ENCODE measurements at regions not wholly inside any gene's neighbourhood (a gene's known extent, or its start where the extent isn't known, plus 50 kb on each side); places are given as distances from the start of the nearest gene placed in this dataset.

DNA sequence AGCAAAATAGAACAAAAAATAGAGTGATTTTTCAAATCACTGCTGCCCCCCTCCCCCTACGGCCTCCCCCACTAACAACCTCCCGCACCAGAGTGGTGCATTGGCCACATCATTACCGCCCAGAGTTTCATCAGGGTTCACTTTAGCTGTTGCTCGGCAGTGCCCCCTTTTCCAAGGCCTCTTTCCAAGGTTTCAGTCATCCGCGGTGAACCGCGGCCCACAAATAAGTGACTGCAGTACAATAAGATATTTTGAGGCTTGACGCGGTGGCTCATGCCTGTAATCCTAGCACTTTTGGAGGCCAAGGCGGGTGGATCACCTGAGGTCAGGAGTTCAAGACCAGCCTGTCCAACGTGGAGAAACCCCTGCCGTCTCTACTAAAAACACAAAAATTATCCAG lies 180.0 kb downstream of the MAF start:
- Histone ChIP-seq H3K36me3 (ENCODE audit: insufficient read depth, insufficient read length, low read length) (no peaks in the 10 kb centered on the region), H3K4me1 (ENCODE audit: insufficient read depth, insufficient read length) (peaks cover 3% of the 10 kb centered on the region), H3K4me3 (ENCODE audit: insufficient read length, low read depth) (no peak overlapping the region), H3K9me3 (ENCODE audit: insufficient read depth, low read length) (no peaks in the 10 kb centered on the region), H3K9ac (ENCODE audit: insufficient read length, low read depth) (no peak overlapping the region), H3K27me3 (ENCODE audit: insufficient read depth, insufficient read length) (no peaks in the 10 kb centered on the region)
- DNase-seq (ENCODE audit: low read depth, low spot score) = no peak
- no peak for TF ChIP-seq YY1 (IDR thresholded peaks at IDR 0.05; ENCODE audit: insufficient read depth, insufficient read length)
- TF ChIP-seq SUZ12 (IDR thresholded peaks at IDR 0.05; ENCODE audit: extremely low read depth, insufficient read depth, insufficient read length) = no peak
- no peak for TF ChIP-seq ZNF274 (IDR thresholded peaks at IDR 0.05; ENCODE audit: low read depth, low read length)

DNA sequence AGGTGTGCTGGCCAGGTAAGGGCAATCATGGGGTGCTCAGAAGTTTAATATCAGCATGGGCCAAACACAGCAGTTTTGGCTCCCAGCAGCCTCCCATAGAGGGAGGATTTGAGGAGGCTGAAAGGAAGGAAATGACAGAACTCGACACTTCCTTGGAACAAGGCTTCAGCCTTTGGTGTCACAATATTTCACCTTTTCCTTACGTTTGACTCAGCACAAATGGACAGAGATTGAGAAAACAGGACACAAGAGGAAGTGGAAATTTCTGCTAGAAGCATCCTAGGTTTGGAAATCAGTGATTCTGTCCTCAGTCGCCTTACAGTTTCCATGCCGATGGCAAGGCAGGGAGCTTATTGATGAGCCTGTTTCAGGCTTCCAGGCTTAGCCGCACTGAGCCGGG lies 181.4 kb downstream of the MAF start:
- TF ChIP-seq YY1 (IDR thresholded peaks at IDR 0.05; ENCODE audit: insufficient read depth, insufficient read length) (no peak), ZNF274 (IDR thresholded peaks at IDR 0.05; ENCODE audit: low read depth, low read length) (no peak), SUZ12 (IDR thresholded peaks at IDR 0.05; ENCODE audit: extremely low read depth, insufficient read depth, insufficient read length) (no peak)

DNA sequence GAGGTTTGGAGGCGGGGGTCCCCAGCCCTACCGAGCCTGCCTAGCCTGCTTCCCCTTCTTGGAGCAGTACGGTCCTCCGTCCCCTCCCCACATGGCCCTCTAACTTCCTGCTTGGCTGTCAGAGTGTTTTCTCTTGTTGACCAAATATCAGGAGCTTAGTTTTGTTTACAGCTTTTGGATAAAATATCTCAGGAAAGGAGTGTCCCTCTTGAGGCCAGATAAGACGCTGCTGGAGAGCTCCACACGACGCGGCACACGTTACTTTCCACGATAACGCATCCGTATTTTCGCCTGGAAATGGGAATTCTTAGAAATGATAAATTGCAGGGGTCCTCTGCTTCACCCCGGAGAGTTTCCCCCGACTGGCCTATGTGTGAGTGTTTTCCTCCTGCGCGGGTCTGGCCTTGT lies 182.9 kb downstream of the MAF start:
- Histone ChIP-seq H3K27me3 (ENCODE audit: insufficient read depth, insufficient read length) (no peaks in the 10 kb centered on the region), H3K36me3 (ENCODE audit: insufficient read depth, insufficient read length, low read length) (no peaks in the 10 kb centered on the region), H3K9ac (ENCODE audit: insufficient read length, low read depth) (no peak overlapping the region), H3K4me1 (ENCODE audit: insufficient read depth, insufficient read length) (peaks cover 3% of the 10 kb centered on the region), H3K9me3 (ENCODE audit: insufficient read depth, low read length) (no peaks in the 10 kb centered on the region), H3K4me3 (ENCODE audit: insufficient read length, low read depth) (no peak overlapping the region)
- no peak for TF ChIP-seq ZNF274 (IDR thresholded peaks at IDR 0.05; ENCODE audit: low read depth, low read length)
- no peak for TF ChIP-seq YY1 (IDR thresholded peaks at IDR 0.05; ENCODE audit: insufficient read depth, insufficient read length)
- TF ChIP-seq SUZ12 (IDR thresholded peaks at IDR 0.05; ENCODE audit: extremely low read depth, insufficient read depth, insufficient read length) = no peak
- DNase-seq (ENCODE audit: low read depth, low spot score) = no peak

More for the DNA sequence above, 181.4 kb downstream of the MAF start:
- Histone ChIP-seq H3K36me3 (ENCODE audit: insufficient read depth, insufficient read length, low read length) (no peaks in the 10 kb centered on the region), H3K9ac (ENCODE audit: insufficient read length, low read depth) (no peak overlapping the region), H3K4me1 (ENCODE audit: insufficient read depth, insufficient read length) (peaks cover 3% of the 10 kb centered on the region), H3K4me3 (ENCODE audit: insufficient read length, low read depth) (no peak overlapping the region), H3K27me3 (ENCODE audit: insufficient read depth, insufficient read length) (no peaks in the 10 kb centered on the region), H3K9me3 (ENCODE audit: insufficient read depth, low read length) (no peaks in the 10 kb centered on the region)
- no peak for DNase-seq (ENCODE audit: low read depth, low spot score)

DNA sequence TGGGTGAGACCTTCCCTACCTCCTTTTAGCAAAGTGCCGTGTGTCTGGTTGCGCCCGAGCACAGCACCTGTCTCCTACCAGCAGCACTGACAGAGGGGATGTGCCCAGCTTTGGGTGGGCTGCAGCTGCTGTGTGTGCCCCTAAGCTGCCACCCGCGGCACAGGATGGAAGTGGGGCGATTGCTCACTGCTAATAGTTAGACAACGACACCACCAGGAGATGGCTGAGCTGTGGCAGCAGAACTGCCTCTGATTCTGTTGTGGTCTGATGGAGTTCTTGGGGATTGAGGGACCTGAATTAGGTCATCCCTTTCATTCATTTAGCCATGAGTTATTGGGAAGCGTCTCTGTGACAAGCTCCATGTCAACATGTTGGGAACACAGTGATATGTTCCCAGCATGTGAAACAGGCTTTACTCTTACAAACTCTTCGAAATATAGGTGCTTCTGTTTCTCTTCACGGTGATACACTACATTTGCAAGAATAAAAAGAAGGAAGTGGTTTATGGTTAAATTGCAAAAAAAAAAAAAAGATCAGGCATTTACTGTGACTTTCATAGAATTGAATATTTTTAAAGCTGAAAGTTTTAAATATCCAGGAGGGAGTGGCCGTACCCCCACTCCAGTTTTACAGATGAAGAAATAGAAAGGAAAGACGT lies 184.4 kb downstream of the MAF start:
- TF ChIP-seq ZNF274 (IDR thresholded peaks at IDR 0.05; ENCODE audit: low read depth, low read length) (no peak), YY1 (IDR thresholded peaks at IDR 0.05; ENCODE audit: insufficient read depth, insufficient read length) (no peak), SUZ12 (IDR thresholded peaks at IDR 0.05; ENCODE audit: extremely low read depth, insufficient read depth, insufficient read length) (no peak)
- DNase-seq (ENCODE audit: low read depth, low spot score) = no peak
- Histone ChIP-seq H3K9me3 (ENCODE audit: insufficient read depth, low read length) (no peaks in the 10 kb centered on the region), H3K4me3 (ENCODE audit: insufficient read length, low read depth) (no peak overlapping the region), H3K36me3 (ENCODE audit: insufficient read depth, insufficient read length, low read length) (no peaks in the 10 kb centered on the region), H3K27me3 (ENCODE audit: insufficient read depth, insufficient read length) (no peaks in the 10 kb centered on the region), H3K9ac (ENCODE audit: insufficient read length, low read depth) (no peak overlapping the region), H3K4me1 (ENCODE audit: insufficient read depth, insufficient read length) (peaks cover 11% of the 10 kb centered on the region)

DNA sequence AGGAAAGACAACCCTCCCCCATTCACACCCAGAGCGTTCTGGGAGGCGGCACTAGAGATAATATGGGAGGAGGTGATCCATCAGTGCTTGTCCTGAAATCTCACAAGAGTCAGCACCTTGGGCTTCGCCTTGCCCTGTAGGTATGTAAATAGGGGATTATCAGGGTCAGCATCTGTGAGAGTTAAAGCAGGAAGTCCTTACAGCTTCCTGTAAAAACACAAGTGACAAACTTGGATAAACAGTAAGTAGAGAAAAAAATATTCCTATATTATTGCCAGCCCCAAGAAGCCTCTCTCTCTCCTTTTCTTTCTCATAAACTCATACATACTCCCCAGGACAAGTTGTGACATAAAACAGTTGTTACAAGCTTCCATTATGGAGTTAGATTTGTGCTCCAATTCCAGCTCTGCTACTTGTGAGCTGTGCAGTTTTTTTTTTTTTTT lies 187.7 kb downstream of the MAF start:
- Histone ChIP-seq H3K27me3 (ENCODE audit: insufficient read depth, insufficient read length) (no peaks in the 10 kb centered on the region), H3K9ac (ENCODE audit: insufficient read length, low read depth) (no peak overlapping the region), H3K36me3 (ENCODE audit: insufficient read depth, insufficient read length, low read length) (no peaks in the 10 kb centered on the region), H3K4me3 (ENCODE audit: insufficient read length, low read depth) (no peak overlapping the region), H3K9me3 (ENCODE audit: insufficient read depth, low read length) (no peaks in the 10 kb centered on the region), H3K4me1 (ENCODE audit: insufficient read depth, insufficient read length) (peaks cover 11% of the 10 kb centered on the region)
- DNase-seq (ENCODE audit: low read depth, low spot score) = peak; percentile 82
- TF ChIP-seq YY1 (IDR thresholded peaks at IDR 0.05; ENCODE audit: insufficient read depth, insufficient read length) (no peak), ZNF274 (IDR thresholded peaks at IDR 0.05; ENCODE audit: low read depth, low read length) (no peak), SUZ12 (IDR thresholded peaks at IDR 0.05; ENCODE audit: extremely low read depth, insufficient read depth, insufficient read length) (no peak)

DNA sequence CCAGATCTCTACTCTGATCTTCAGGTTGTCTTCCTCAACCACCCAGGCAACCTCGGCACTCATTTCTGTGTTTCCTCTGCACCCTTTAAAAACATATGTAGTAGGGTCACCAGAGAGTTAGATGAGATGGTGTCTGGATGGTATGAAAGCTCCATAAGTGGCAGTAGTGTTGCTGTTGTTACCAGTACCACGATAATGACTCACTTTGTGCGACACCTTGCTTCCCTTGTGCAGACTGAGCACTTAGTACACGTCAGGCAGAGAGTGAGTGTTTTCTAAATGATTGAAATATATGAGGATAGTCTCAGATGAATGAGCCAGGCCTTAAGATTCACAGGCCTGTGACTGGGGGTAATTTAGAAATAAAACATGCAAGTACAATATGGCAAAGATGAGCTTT lies 188.7 kb downstream of the MAF start:
- DNase-seq (ENCODE audit: low read depth, low spot score) = no peak
- TF ChIP-seq SUZ12 (IDR thresholded peaks at IDR 0.05; ENCODE audit: extremely low read depth, insufficient read depth, insufficient read length) (no peak), ZNF274 (IDR thresholded peaks at IDR 0.05; ENCODE audit: low read depth, low read length) (no peak), YY1 (IDR thresholded peaks at IDR 0.05; ENCODE audit: insufficient read depth, insufficient read length) (no peak)
- Histone ChIP-seq H3K4me1 (ENCODE audit: insufficient read depth, insufficient read length) (peaks cover 8% of the 10 kb centered on the region), H3K9ac (ENCODE audit: insufficient read length, low read depth) (no peak overlapping the region), H3K4me3 (ENCODE audit: insufficient read length, low read depth) (no peak overlapping the region), H3K27me3 (ENCODE audit: insufficient read depth, insufficient read length) (no peaks in the 10 kb centered on the region), H3K9me3 (ENCODE audit: insufficient read depth, low read length) (no peaks in the 10 kb centered on the region), H3K36me3 (ENCODE audit: insufficient read depth, insufficient read length, low read length) (no peaks in the 10 kb centered on the region)

DNA sequence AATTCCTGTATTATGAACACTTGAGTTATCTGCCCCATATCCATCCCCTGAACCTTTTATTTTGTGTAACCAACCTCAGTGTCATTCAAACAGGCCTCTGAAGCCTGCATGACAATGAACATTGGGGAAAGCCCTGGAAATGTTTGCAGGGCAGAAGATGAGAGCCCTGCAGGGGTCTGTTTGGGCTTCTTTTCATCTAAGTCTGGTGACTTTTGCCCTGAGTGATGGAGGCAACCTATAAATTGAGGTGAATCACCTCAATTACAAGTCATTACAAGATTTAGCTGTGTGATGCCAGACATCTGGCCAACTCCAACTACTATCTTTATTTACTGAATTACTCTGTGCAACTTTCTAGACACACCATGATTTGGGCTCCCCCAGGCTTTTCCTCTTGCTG lies 189.2 kb downstream of the MAF start:
- H3K9ac ChIP-seq (ENCODE audit: insufficient read length, low read depth) = no peak overlapping the region
- no peak overlapping the region for H3K4me3 ChIP-seq (ENCODE audit: insufficient read length, low read depth)
- H3K9me3 ChIP-seq (ENCODE audit: insufficient read depth, low read length) = peaks cover 4% of the 10 kb centered on the region; the same call in 1 of the 2 replicates
- no peaks in the 10 kb centered on the region for H3K27me3 ChIP-seq (ENCODE audit: insufficient read depth, insufficient read length)
- H3K4me1 ChIP-seq (ENCODE audit: insufficient read depth, insufficient read length) = peaks cover 8% of the 10 kb centered on the region
- H3K36me3 ChIP-seq (ENCODE audit: insufficient read depth, insufficient read length, low read length) = no peaks in the 10 kb centered on the region
- peak; percentile 70 for DNase-seq (ENCODE audit: low read depth, low spot score)
- TF ChIP-seq YY1 (IDR thresholded peaks at IDR 0.05; ENCODE audit: insufficient read depth, insufficient read length) (no peak), SUZ12 (IDR thresholded peaks at IDR 0.05; ENCODE audit: extremely low read depth, insufficient read depth, insufficient read length) (no peak), ZNF274 (IDR thresholded peaks at IDR 0.05; ENCODE audit: low read depth, low read length) (no peak)
